ENCODE measurements at regions not wholly inside any gene's neighbourhood (a gene's known extent, or its start where the extent isn't known, plus 50 kb on each side); places are given as distances from the start of the nearest gene placed in this dataset.

GRCh38 chr20:48532028-48532427 is 295.8 kb downstream of the PREX1 start:
- in situ Hi-C loops (cut with HindIII; ENCODE audit: low sequenced_read_pairs) = no loop called here
- DNase-seq (ENCODE audit: low read depth, low spot score) = no peak
- TF ChIP-seq CTCF (IDR thresholded peaks at IDR 0.05; ENCODE audit: low read depth, low read length) = no peak
- no peak overlapping the region for H3K4me3 ChIP-seq (ENCODE audit: low read depth, low read length)

GRCh38 chr20:48531505-48531904 is 296.3 kb downstream of the PREX1 start:
- no peak for DNase-seq (ENCODE audit: low read depth, low spot score)
- no peak overlapping the region for H3K4me3 ChIP-seq (ENCODE audit: low read depth, low read length)
- in situ Hi-C loops (cut with HindIII; ENCODE audit: low sequenced_read_pairs) = no loop called here
- TF ChIP-seq CTCF (IDR thresholded peaks at IDR 0.05; ENCODE audit: low read depth, low read length) = no peak

GRCh38 chr20:48530957-48531356 is 296.8 kb downstream of the PREX1 start:
- TF ChIP-seq CTCF (IDR thresholded peaks at IDR 0.05; ENCODE audit: low read depth, low read length) = no peak
- no peak overlapping the region for H3K4me3 ChIP-seq (ENCODE audit: low read depth, low read length)
- no peak for DNase-seq (ENCODE audit: low read depth, low spot score)
- in situ Hi-C loops (cut with HindIII; ENCODE audit: low sequenced_read_pairs) = no loop called here

- H3K4me3 ChIP-seq (ENCODE audit: low read depth, low read length) = no peak overlapping the region
- in situ Hi-C loops (cut with HindIII; ENCODE audit: low sequenced_read_pairs) = no loop called here
- TF ChIP-seq CTCF (IDR thresholded peaks at IDR 0.05; ENCODE audit: low read depth, low read length) = no peak
- DNase-seq (ENCODE audit: low read depth, low spot score) = no peak
Observed at GRCh38 chr20:48528346-48528745, 299.5 kb downstream of the PREX1 start.

GRCh38 chr20:48527771-48528170 is 300.0 kb downstream of the PREX1 start:
- no peak for TF ChIP-seq CTCF (IDR thresholded peaks at IDR 0.05; ENCODE audit: low read depth, low read length)
- H3K4me3 ChIP-seq (ENCODE audit: low read depth, low read length) = no peak overlapping the region
- in situ Hi-C loops (cut with HindIII; ENCODE audit: low sequenced_read_pairs) = no loop called here
- DNase-seq (ENCODE audit: low read depth, low spot score) = no peak

GRCh38 chr20:48526936-48527335 is 300.9 kb downstream of the PREX1 start:
- DNase-seq (ENCODE audit: low read depth, low spot score) = no peak
- no peak overlapping the region for H3K4me3 ChIP-seq (ENCODE audit: low read depth, low read length)
- no peak for TF ChIP-seq CTCF (IDR thresholded peaks at IDR 0.05; ENCODE audit: low read depth, low read length)
- in situ Hi-C loops (cut with HindIII; ENCODE audit: low sequenced_read_pairs) = no loop called here

GRCh38 chr20:48525400-48525799 is 302.4 kb downstream of the PREX1 start:
- in situ Hi-C loops (cut with HindIII; ENCODE audit: low sequenced_read_pairs) = no loop called here

More at GRCh38 chr20:48525400-48525799, 302.4 kb downstream of the PREX1 start:
- no peak for TF ChIP-seq CTCF (IDR thresholded peaks at IDR 0.05; ENCODE audit: low read depth, low read length)
- no peak for DNase-seq (ENCODE audit: low read depth, low spot score)
- H3K4me3 ChIP-seq (ENCODE audit: low read depth, low read length) = no peak overlapping the region
